HCT116 (cell line): ENCODE measurements at regions not wholly inside any gene's neighbourhood (a gene's known extent, or its start where the extent isn't known, plus 50 kb on each side); places are given as distances from the start of the nearest gene placed in this dataset.

ENCODE experiments used
- ATAC-seq: fragments of 200-7000 bp; cut with Tn5 transposase; 2 replicates; pipeline ENCODE4 v1.9.1; 2020; ENCODE audit warnings: mild to moderate bottlenecking, moderate library complexity
- BruUV-seq: library from RNA; stranded (reverse); fragments of 400-500 nt; replicated peaks from 2 replicates; lab custom pipeline; 2021; lab: Mats Ljungman, UMichigan
- CTCF ChIA-PET: fragments of 300-600 bp; sonication (Branson Sonifier 250); formaldehyde crosslinking; loops from one replicate; lab custom pipeline; 2021; ENCODE audit warnings: antibody characterized with exemption; lab: Charles Lee
- POLR2A ChIA-PET: fragments of 300-600, 350-600 bp; sonication (Branson Sonifier 250); formaldehyde crosslinking; loops from one replicate; lab custom pipeline; 2021; ENCODE audit warnings: antibody characterized with exemption; lab: Charles Lee
- RAD21 ChIA-PET, 2 experiments: fragments of 300-600 bp; sonication (Branson Sonifier 250); formaldehyde crosslinking; loops; one replicate each; lab custom pipeline; 2023; ENCODE audit warnings: low total read pairs in 2 of 2; ENCODE audit not compliant: uncharacterized antibody in 2 of 2, unreplicated experiment in 2 of 2, low non-redundant PET in 1 of 2; lab: Charles Lee
- DNase-seq: peaks from one replicate; pipeline ENCODE4 v3.0.0-alpha.2; 2010; ENCODE audit warnings: low read depth, low spot score
- H2AFZ ChIP-seq: fragments of 200-600 bp; shearing (Covaris generic), sonication (generic); 2 replicates; pipeline ENCODE4 v1.6.1; 2017; ENCODE audit warnings: low read depth, mixed run types, mixed read lengths, antibody characterized with exemption, low read length; ENCODE audit not compliant: poor library complexity, severe bottlenecking
- H3K27ac ChIP-seq: 2 replicates; pipeline ENCODE4 v1.5.1; 2012; ENCODE audit warnings: low read depth, low read length
- H3K27me3 ChIP-seq: fragments of 200-600 bp; sonication (generic); 2 replicates; pipeline ENCODE4 v1.6.1; 2016; ENCODE audit warnings: mixed run types, low read length, mixed read lengths; ENCODE audit not compliant: insufficient read depth
- H3K36me3 ChIP-seq, 2 experiments: fragments of 200-500 bp in 1 of 2; fragments of 200-600 bp in 1 of 2; sonication (Bioruptor generic) in 1 of 2; sonication (generic) in 1 of 2; 2 replicates each; pipeline versions ENCODE4 v1.5.1 to v1.6.1; 2014 to 2016; ENCODE audit warnings: low read length in 2 of 2, inconsistent platforms in 1 of 2, mixed read lengths in 1 of 2, mixed run types in 1 of 2; ENCODE audit not compliant: insufficient read depth in 2 of 2, control insufficient read depth in 1 of 2
- H3K4me1 ChIP-seq, 2 experiments: fragments of 200-600 bp in 1 of 2; sonication (generic) in 1 of 2; 2 replicates each; pipeline versions ENCODE4 v1.5.1 to v1.6.1; 2012 to 2017; ENCODE audit warnings: low read length in 2 of 2, inconsistent platforms in 1 of 2, mild to moderate bottlenecking in 1 of 2, mixed read lengths in 1 of 2, mixed run types in 1 of 2, moderate library complexity in 1 of 2; ENCODE audit not compliant: insufficient read depth in 2 of 2, control insufficient read depth in 1 of 2
- H3K4me2 ChIP-seq: fragments of 200-600 bp; sonication (generic); 2 replicates; pipeline ENCODE4 v1.6.1; 2017; ENCODE audit warnings: mixed run types, low read length, mixed read lengths
- H3K4me3 ChIP-seq, 2 experiments: fragments of 200-600 bp in 1 of 2; sonication (generic) in 1 of 2; replicated peaks in 1 of 2; 2 replicates each; pipeline ENCODE4 v1.5.1; 2011 to 2016; ENCODE audit warnings: low read length in 2 of 2, control low read depth in 1 of 2, low read depth in 1 of 2, mild to moderate bottlenecking in 1 of 2, mixed read lengths in 1 of 2, mixed run types in 1 of 2
- H3K79me2 ChIP-seq: fragments of 200-600 bp; sonication (generic); 2 replicates; pipeline ENCODE4 v1.6.1; 2017; ENCODE audit warnings: mild to moderate bottlenecking, mixed run types, low read length, moderate library complexity, mixed read lengths; ENCODE audit not compliant: insufficient read depth
- H3K9ac ChIP-seq: fragments of 200-600 bp; sonication (generic); 2 replicates; pipeline ENCODE4 v1.6.1; 2016; ENCODE audit warnings: low read length, mixed read lengths
- H3K9me2 ChIP-seq: fragments of 200-600 bp; sonication (generic), shearing (Covaris generic); 2 replicates; pipeline ENCODE4 v1.6.1; 2017; ENCODE audit warnings: mixed run types, mild to moderate bottlenecking, moderate library complexity; ENCODE audit not compliant: insufficient read depth
- H3K9me3 ChIP-seq, 2 experiments: fragments of 200-500 bp in 1 of 2; fragments of 200-600 bp in 1 of 2; sonication (Bioruptor generic) in 1 of 2; sonication (generic) in 1 of 2; 2 replicates each; pipeline ENCODE4 v1.6.1; 2014 to 2017; ENCODE audit warnings: low read length in 2 of 2, mixed read lengths in 2 of 2, inconsistent platforms in 1 of 2, low read depth in 1 of 2, mild to moderate bottlenecking in 1 of 2, mixed run types in 1 of 2, moderate library complexity in 1 of 2; ENCODE audit not compliant: control insufficient read depth in 1 of 2, insufficient read depth in 1 of 2
- H4K20me1 ChIP-seq: fragments of 200-600 bp; sonication (generic), shearing (Covaris generic); 2 replicates; pipeline ENCODE4 v1.6.1; 2017; ENCODE audit warnings: mixed run types, mild to moderate bottlenecking, moderate library complexity; ENCODE audit not compliant: insufficient read depth
- ATF3 ChIP-seq: IDR thresholded peaks from 2 replicates; pipeline ENCODE4 v1.6.1; 2012
- CTCF ChIP-seq, 3 experiments: fragments of 200-600 bp in 1 of 3; sonication (generic) in 1 of 3; IDR thresholded peaks in 2 of 3; conservative IDR thresholded peaks in 1 of 3; 2 replicates each; pipeline ENCODE4 v1.5.1; 2012 to 2017; ENCODE audit warnings: low read depth in 2 of 3, low read length in 2 of 3, antibody characterized with exemption in 1 of 3, borderline replicate concordance in 1 of 3, control low read depth in 1 of 3, mild to moderate bottlenecking in 1 of 3, mixed read lengths in 1 of 3, mixed run types in 1 of 3, moderate library complexity in 1 of 3; ENCODE audit not compliant: insufficient read depth in 1 of 3
- EGR1 ChIP-seq: IDR thresholded peaks from 2 replicates; pipeline ENCODE4 v1.6.1; 2012; ENCODE audit warnings: low read depth
- ELF1 ChIP-seq: IDR thresholded peaks from 2 replicates; pipeline ENCODE4 v1.6.1; 2012; ENCODE audit warnings: low read depth, borderline replicate concordance
- EZH2 ChIP-seq: fragments of 200-600 bp; sonication (generic); IDR thresholded peaks from 2 replicates; pipeline ENCODE4 v1.6.1; 2017; ENCODE audit warnings: antibody characterized with exemption, mixed run types
- EZH2phosphoT487 ChIP-seq: fragments of 200-600 bp; IDR thresholded peaks from 2 replicates; pipeline ENCODE4 v1.6.1; 2018; ENCODE audit warnings: antibody characterized with exemption, borderline replicate concordance
- FOSL1 ChIP-seq: IDR thresholded peaks from 2 replicates; pipeline ENCODE4 v1.6.1; 2012; ENCODE audit warnings: low read depth
- MAX ChIP-seq: IDR thresholded peaks from 2 replicates; pipeline ENCODE4 v1.6.1; 2012
- POLR2A ChIP-seq: IDR thresholded peaks from 2 replicates; pipeline ENCODE4 v1.7.0; 2011; ENCODE audit warnings: borderline replicate concordance; ENCODE audit not compliant: insufficient read depth, insufficient read length; ENCODE audit errors: extremely low read depth
- POLR2AphosphoS5 ChIP-seq: IDR thresholded peaks from 2 replicates; pipeline ENCODE4 v1.6.1; 2011; ENCODE audit warnings: mild to moderate bottlenecking, low read depth, low read length, moderate library complexity
- REST ChIP-seq: IDR thresholded peaks from 2 replicates; pipeline ENCODE4 v1.6.1; 2012; ENCODE audit warnings: low read depth
- SRF ChIP-seq: IDR thresholded peaks from 2 replicates; pipeline ENCODE4 v1.6.1; 2012; ENCODE audit warnings: low read depth
- YY1 ChIP-seq: IDR thresholded peaks from 2 replicates; pipeline ENCODE4 v1.6.1; 2011; ENCODE audit warnings: low read length, low read depth, moderate library complexity, mild to moderate bottlenecking; ENCODE audit not compliant: insufficient replicate concordance; ENCODE audit errors: extremely low read depth
- ZFX ChIP-seq: fragments of 450-650 bp; IDR thresholded peaks from 2 replicates; pipeline ENCODE4 v1.6.1; 2017
- ZNF274 ChIP-seq: fragments of 200-500 bp; sonication (Bioruptor generic); IDR thresholded peaks from 2 replicates; pipeline ENCODE4 v1.6.1; 2014; ENCODE audit warnings: mild to moderate bottlenecking, low read depth, low read length, inconsistent platforms
- intact Hi-C: fragments of 100-400 bp; cut with micrococcal nuclease; formaldehyde crosslinking; loops from 2 replicates; pipeline ENCODE4 v1.10.0; 2022

- Histone ChIP-seq H3K4me3 (no peak overlapping the region), H3K9ac (no peak overlapping the region), H3K4me2 (no peak overlapping the region), H3K9me2 (no peaks in the 10 kb centered on the region), H3K79me2 (no peaks in the 10 kb centered on the region), H3K36me3 (no peaks in the 10 kb centered on the region), H3K27ac (no peak overlapping the region), H3K27me3 (no peaks in the 10 kb centered on the region), H3K9me3 (no peaks in the 10 kb centered on the region), H2AFZ (no peak overlapping the region), H4K20me1 (no peaks in the 10 kb centered on the region), H3K4me1 (no peaks in the 10 kb centered on the region)
- DNase-seq (no peak), ATAC-seq (no peak)
- ChIA-PET CTCF (no interaction called here), RAD21 (no interaction called here), POLR2A (no interaction called here)
- intact Hi-C loops, result no loop called here
- no peak for TF ChIP-seq EGR1
- TF ChIP-seq REST, result no peak
- no peak for TF ChIP-seq FOSL1
- no peak for TF ChIP-seq EZH2phosphoT487
- no peak for TF ChIP-seq ZFX
- no peak for TF ChIP-seq ELF1
- no peak for TF ChIP-seq ZNF274
- no peak for TF ChIP-seq YY1
- TF ChIP-seq CTCF (IDR thresholded peaks at IDR 0.05 in 2 of 3, conservative IDR thresholded peaks at IDR 0.05 in 1 of 3; ENCODE audit: borderline replicate concordance in 1 of 3, insufficient read depth in 1 of 3, low read depth in 2 of 3, low read length in 2 of 3), result no peak
- no peak for TF ChIP-seq MAX
- TF ChIP-seq ATF3, result no peak
- no peak for TF ChIP-seq POLR2A
- TF ChIP-seq EZH2, result no peak
- no peak for TF ChIP-seq SRF
- TF ChIP-seq POLR2AphosphoS5, result no peak
- no TSS peak for BruUV-seq
These were observed 209.5 kb downstream of the SATB1 start for GRCh38 chr3:18215639-18216038.
